ENCODE measurements at regions not wholly inside any gene's neighbourhood (a gene's known extent, or its start where the extent isn't known, plus 50 kb on each side); places are given as distances from the start of the nearest gene placed in this dataset.

GRCh38 chr4:124105212-124105611 lies 607.3 kb downstream of the ANKRD50 start:
- no CpG with 5 or more reads among the region's 2 CpGs for WGBS, 2 donors (ENCODE audit: extremely low coverage in 2 of 2, insufficient read length in 2 of 2, insufficient replicate concordance in 1 of 2)
- no peak overlapping the region for H3K9ac ChIP-seq (ENCODE audit: low read depth, low read length, poor library complexity)
- no peaks in the 10 kb centered on the region for H3K36me3 ChIP-seq (replicated peaks in 1 of 2; ENCODE audit: control insufficient read depth in 2 of 2, insufficient read depth in 2 of 2, low read length in 2 of 2)
- DNase-seq (ENCODE audit: low spot score), result no peak
- no peaks in the 10 kb centered on the region for H3K4me1 ChIP-seq (ENCODE audit: control insufficient read depth in 2 of 2, insufficient read depth in 1 of 2, low read depth in 1 of 2, low read length in 2 of 2)
- H3K27ac ChIP-seq (replicated peaks; ENCODE audit: low read length), result no peak overlapping the region
- H2AK5ac ChIP-seq (ENCODE audit: low read depth, low read length), result no peak overlapping the region
- H2BK12ac ChIP-seq (ENCODE audit: low read length), result no peak overlapping the region
- no peak overlapping the region for H3K4me2 ChIP-seq (ENCODE audit: insufficient read depth, low read length, poor library complexity, severe bottlenecking)
- H4K8ac ChIP-seq (ENCODE audit: low read depth, low read length), result no peak overlapping the region
- H3K14ac ChIP-seq (ENCODE audit: low read length), result no peak overlapping the region
- no peaks in the 10 kb centered on the region for H3K79me1 ChIP-seq (ENCODE audit: low read depth, low read length)
- peaks cover 4 to 46% of the 10 kb centered on the region in 2 donors for H3K9me3 ChIP-seq (replicated peaks in 1 of 2; ENCODE audit: control insufficient read depth in 2 of 2, insufficient read depth in 1 of 2, low read depth in 1 of 2, low read length in 2 of 2)
- H4K91ac ChIP-seq (ENCODE audit: low read depth, low read length, poor library complexity), result no peak overlapping the region
- H3K27me3 ChIP-seq (ENCODE audit: control insufficient read depth in 3 of 3, insufficient read depth in 3 of 3, low read depth in 1 of 3, low read length in 3 of 3), result no peaks in the 10 kb centered on the region
- no peak overlapping the region for H3K4me3 ChIP-seq (ENCODE audit: low read length in 2 of 2)
- H2BK120ac ChIP-seq (ENCODE audit: low read depth, low read length), result no peak overlapping the region
- no peak overlapping the region for H3K18ac ChIP-seq (ENCODE audit: low read length)
- H2BK5ac ChIP-seq (ENCODE audit: low read length), result no peak overlapping the region
- H3K4ac ChIP-seq (ENCODE audit: low read length), result no peak overlapping the region
- H2AFZ ChIP-seq (ENCODE audit: low read length), result peak overlapping the region; percentile 32
- no peak overlapping the region for H2BK15ac ChIP-seq (ENCODE audit: low read length)
- no peak overlapping the region for H3K23ac ChIP-seq (ENCODE audit: low read depth, low read length, poor library complexity)

DNA sequence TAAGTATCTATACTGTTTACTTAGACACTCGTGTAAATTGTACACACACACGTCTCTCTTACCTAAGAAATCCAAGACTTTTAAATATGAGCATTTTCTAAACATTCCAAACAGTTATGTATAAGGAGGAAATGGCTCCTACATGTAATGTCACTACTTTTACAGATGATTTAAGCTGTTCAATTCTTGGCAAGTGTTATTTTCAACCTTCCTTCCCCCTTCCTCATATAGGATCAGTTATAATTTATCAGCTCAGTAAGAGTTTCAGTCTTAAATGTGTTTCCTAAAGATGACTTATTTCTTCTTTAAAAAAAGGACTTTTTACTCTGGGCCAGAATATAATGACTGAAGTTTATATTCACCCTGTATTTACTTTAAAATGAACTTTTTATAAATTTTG lies 601.1 kb downstream of the ANKRD50 start:
- Histone ChIP-seq H2AFZ (ENCODE audit: low read length) (no peak overlapping the region), H2AK5ac (ENCODE audit: low read depth, low read length) (no peak overlapping the region), H2BK12ac (ENCODE audit: low read length) (no peak overlapping the region), H3K9ac (ENCODE audit: low read depth, low read length, poor library complexity) (no peak overlapping the region), H3K36me3 (replicated peaks in 1 of 2; ENCODE audit: control insufficient read depth in 2 of 2, insufficient read depth in 2 of 2, low read length in 2 of 2) (no peaks in the 10 kb centered on the region), H3K4me1 (ENCODE audit: control insufficient read depth in 2 of 2, insufficient read depth in 1 of 2, low read depth in 1 of 2, low read length in 2 of 2) (peaks cover 0 to 12% of the 10 kb centered on the region in 2 donors), H3K4me2 (ENCODE audit: insufficient read depth, low read length, poor library complexity, severe bottlenecking) (no peak overlapping the region), H2BK120ac (ENCODE audit: low read depth, low read length) (no peak overlapping the region), H3K27me3 (ENCODE audit: control insufficient read depth in 3 of 3, insufficient read depth in 3 of 3, low read depth in 1 of 3, low read length in 3 of 3) (no peaks in the 10 kb centered on the region), H3K9me3 (replicated peaks in 1 of 2; ENCODE audit: control insufficient read depth in 2 of 2, insufficient read depth in 1 of 2, low read depth in 1 of 2, low read length in 2 of 2) (peaks cover 0 to 8% of the 10 kb centered on the region in 2 donors), H2BK15ac (ENCODE audit: low read length) (no peak overlapping the region), H3K14ac (ENCODE audit: low read length) (no peak overlapping the region), H4K8ac (ENCODE audit: low read depth, low read length) (no peak overlapping the region), H3K27ac (replicated peaks; ENCODE audit: low read length) (no peak overlapping the region), H3K23ac (ENCODE audit: low read depth, low read length, poor library complexity) (no peak overlapping the region), H3K18ac (ENCODE audit: low read length) (no peak overlapping the region), H3K4ac (ENCODE audit: low read length) (no peak overlapping the region), H3K4me3 (ENCODE audit: low read length in 2 of 2) (no peak overlapping the region), H4K91ac (ENCODE audit: low read depth, low read length, poor library complexity) (no peak overlapping the region), H2BK5ac (ENCODE audit: low read length) (no peak overlapping the region), H3K79me1 (ENCODE audit: low read depth, low read length) (no peaks in the 10 kb centered on the region)
- DNase-seq (ENCODE audit: low spot score), result no peak
- no CpG with 5 or more reads among the region's 2 CpGs for WGBS, 2 donors (ENCODE audit: extremely low coverage in 2 of 2, insufficient read length in 2 of 2, insufficient replicate concordance in 1 of 2)

- no peak overlapping the region for H4K8ac ChIP-seq (ENCODE audit: low read depth, low read length)
- no peak overlapping the region for H3K4me2 ChIP-seq (ENCODE audit: insufficient read depth, low read length, poor library complexity, severe bottlenecking)
- no peak overlapping the region for H2BK5ac ChIP-seq (ENCODE audit: low read length)
- H2BK15ac ChIP-seq (ENCODE audit: low read length), result no peak overlapping the region
- no peak overlapping the region for H2AFZ ChIP-seq (ENCODE audit: low read length)
- no peak overlapping the region for H3K23ac ChIP-seq (ENCODE audit: low read depth, low read length, poor library complexity)
- H3K14ac ChIP-seq (ENCODE audit: low read length), result no peak overlapping the region
- H3K18ac ChIP-seq (ENCODE audit: low read length), result no peak overlapping the region
- H3K79me1 ChIP-seq (ENCODE audit: low read depth, low read length), result no peaks in the 10 kb centered on the region
- no peak overlapping the region for H3K4me3 ChIP-seq (ENCODE audit: low read length in 2 of 2)
- H4K91ac ChIP-seq (ENCODE audit: low read depth, low read length, poor library complexity), result no peak overlapping the region
- no peaks in the 10 kb centered on the region for H3K27me3 ChIP-seq (ENCODE audit: control insufficient read depth in 3 of 3, insufficient read depth in 3 of 3, low read depth in 1 of 3, low read length in 3 of 3)
- no peak overlapping the region for H3K4ac ChIP-seq (ENCODE audit: low read length)
- H3K27ac ChIP-seq (replicated peaks; ENCODE audit: low read length), result no peak overlapping the region
- no peaks in the 10 kb centered on the region for H3K36me3 ChIP-seq (replicated peaks in 1 of 2; ENCODE audit: control insufficient read depth in 2 of 2, insufficient read depth in 2 of 2, low read length in 2 of 2)
- H3K9me3 ChIP-seq (replicated peaks in 1 of 2; ENCODE audit: control insufficient read depth in 2 of 2, insufficient read depth in 1 of 2, low read depth in 1 of 2, low read length in 2 of 2), result peaks cover 0 to 3% of the 10 kb centered on the region in 2 donors
- peak; percentile 76 for DNase-seq (ENCODE audit: low spot score)
- no peak overlapping the region for H2BK120ac ChIP-seq (ENCODE audit: low read depth, low read length)
- no peak overlapping the region for H2AK5ac ChIP-seq (ENCODE audit: low read depth, low read length)
- no CpG with 5 or more reads among the region's 2 CpGs for WGBS, 2 donors (ENCODE audit: extremely low coverage in 2 of 2, insufficient read length in 2 of 2, insufficient replicate concordance in 1 of 2)
- H3K9ac ChIP-seq (ENCODE audit: low read depth, low read length, poor library complexity), result no peak overlapping the region
- no peak overlapping the region for H2BK12ac ChIP-seq (ENCODE audit: low read length)
- H3K4me1 ChIP-seq (ENCODE audit: control insufficient read depth in 2 of 2, insufficient read depth in 1 of 2, low read depth in 1 of 2, low read length in 2 of 2), result peaks cover 0 to 12% of the 10 kb centered on the region in 2 donors
These were observed 600.6 kb downstream of the ANKRD50 start for GRCh38 chr4:124111922-124112321.

GRCh38 chr4:124118061-124118460 lies 594.5 kb downstream of the ANKRD50 start:
- Histone ChIP-seq H2BK15ac (ENCODE audit: low read length) (no peak overlapping the region), H3K9me3 (replicated peaks in 1 of 2; ENCODE audit: control insufficient read depth in 2 of 2, insufficient read depth in 1 of 2, low read depth in 1 of 2, low read length in 2 of 2) (no peaks in the 10 kb centered on the region), H3K27me3 (ENCODE audit: control insufficient read depth in 3 of 3, insufficient read depth in 3 of 3, low read depth in 1 of 3, low read length in 3 of 3) (no peaks in the 10 kb centered on the region), H3K79me1 (ENCODE audit: low read depth, low read length) (no peaks in the 10 kb centered on the region), H4K8ac (ENCODE audit: low read depth, low read length) (no peak overlapping the region), H3K18ac (ENCODE audit: low read length) (no peak overlapping the region), H3K14ac (ENCODE audit: low read length) (no peak overlapping the region), H3K4ac (ENCODE audit: low read length) (no peak overlapping the region), H3K4me3 (ENCODE audit: low read length in 2 of 2) (no peak overlapping the region), H2BK5ac (ENCODE audit: low read length) (no peak overlapping the region), H3K36me3 (replicated peaks in 1 of 2; ENCODE audit: control insufficient read depth in 2 of 2, insufficient read depth in 2 of 2, low read length in 2 of 2) (no peaks in the 10 kb centered on the region), H3K23ac (ENCODE audit: low read depth, low read length, poor library complexity) (no peak overlapping the region), H3K4me2 (ENCODE audit: insufficient read depth, low read length, poor library complexity, severe bottlenecking) (no peak overlapping the region), H2BK12ac (ENCODE audit: low read length) (no peak overlapping the region), H3K9ac (ENCODE audit: low read depth, low read length, poor library complexity) (no peak overlapping the region), H4K91ac (ENCODE audit: low read depth, low read length, poor library complexity) (no peak overlapping the region), H3K4me1 (ENCODE audit: control insufficient read depth in 2 of 2, insufficient read depth in 1 of 2, low read depth in 1 of 2, low read length in 2 of 2) (no peaks in the 10 kb centered on the region), H2AFZ (ENCODE audit: low read length) (no peak overlapping the region), H3K27ac (replicated peaks; ENCODE audit: low read length) (no peak overlapping the region), H2BK120ac (ENCODE audit: low read depth, low read length) (no peak overlapping the region), H2AK5ac (ENCODE audit: low read depth, low read length) (no peak overlapping the region)
- WGBS, 2 donors (ENCODE audit: extremely low coverage in 2 of 2, insufficient read length in 2 of 2, insufficient replicate concordance in 1 of 2), result no CpG with 5 or more reads among the region's 2 CpGs
- no peak for DNase-seq (ENCODE audit: low spot score)
